ENCODE measurements at regions not wholly inside any gene's neighbourhood (a gene's known extent, or its start where the extent isn't known, plus 50 kb on each side); places are given as distances from the start of the nearest gene placed in this dataset.
"Not testable (repeated sequence)": the region's sequence is repeated elsewhere in the genome, so short reads cannot be mapped to it uniquely, and the experiment has no call there.

DNA sequence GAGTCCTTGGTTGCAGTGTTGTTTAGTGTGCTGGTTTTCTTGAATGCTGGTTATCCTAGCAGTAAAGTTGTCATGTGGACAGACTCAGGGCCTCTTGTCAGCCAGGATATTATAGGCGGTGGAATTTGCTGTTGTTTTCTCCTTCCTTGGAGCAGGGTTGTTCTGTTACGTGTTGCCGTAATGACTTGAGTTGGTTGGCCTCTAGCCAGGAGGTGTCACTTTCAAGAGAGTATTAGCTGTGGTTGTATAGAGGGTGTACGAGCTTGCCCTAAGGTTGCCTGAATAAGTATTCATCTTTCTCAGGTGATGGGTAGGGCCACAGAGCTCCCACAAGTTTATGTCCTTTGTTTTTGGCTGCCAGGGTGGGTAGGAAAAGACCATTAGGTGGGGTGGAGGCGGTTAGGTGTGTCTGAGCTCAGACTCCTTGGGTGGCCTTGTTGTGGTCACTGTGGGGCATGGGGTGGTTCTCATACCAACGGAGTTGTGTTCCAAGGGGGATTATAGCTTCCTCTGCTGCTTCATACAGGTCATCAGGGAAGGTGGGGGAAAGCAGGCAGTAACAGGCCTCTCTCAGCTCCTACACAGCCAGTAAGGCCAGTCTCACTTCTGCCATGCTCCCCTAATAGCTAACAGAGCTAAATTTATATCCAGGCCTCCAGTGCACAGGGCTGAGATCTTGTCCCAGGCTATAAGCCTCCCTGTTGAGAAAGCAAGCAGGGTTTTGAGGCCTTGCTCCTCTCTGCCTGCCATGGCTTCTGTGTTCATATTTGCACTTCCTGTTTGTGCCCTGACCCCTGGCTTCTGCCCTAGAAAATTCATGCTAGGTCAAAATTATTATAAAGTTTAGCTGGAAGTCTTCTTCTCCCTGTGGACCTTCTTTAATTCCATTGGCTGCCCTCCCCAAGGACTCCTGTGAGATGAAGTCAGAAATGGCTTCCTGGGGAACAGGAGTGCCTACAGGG, 594.7 kb downstream of the RAPGEF2 start:
- no peak for DNase-seq (ENCODE audit: extremely low read depth in 1 of 11, low read depth in 9 of 11, low spot score in 4 of 11)

DNA sequence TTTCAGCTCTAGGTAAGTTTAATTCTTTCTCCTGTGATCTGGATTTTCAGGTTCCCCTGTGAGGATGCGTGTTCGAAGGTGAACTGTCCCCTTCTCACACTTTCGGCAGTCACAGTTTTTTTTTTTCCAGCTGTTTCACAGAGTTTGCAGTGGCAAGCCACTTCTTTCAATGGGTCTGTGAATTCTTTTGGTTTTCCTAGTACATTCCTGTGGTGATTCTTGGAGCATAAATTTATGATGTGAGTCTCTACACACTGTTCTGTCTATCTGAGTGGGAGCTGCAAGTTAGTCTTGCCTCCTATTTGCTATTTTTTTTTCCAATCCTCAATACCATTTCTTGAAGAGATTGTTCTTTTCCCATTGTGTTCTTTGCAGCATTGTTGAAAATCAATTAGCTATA, 595.5 kb downstream of the RAPGEF2 start:
- no peak for DNase-seq (ENCODE audit: extremely low read depth in 1 of 11, low read depth in 9 of 11, low spot score in 4 of 11)

DNA sequence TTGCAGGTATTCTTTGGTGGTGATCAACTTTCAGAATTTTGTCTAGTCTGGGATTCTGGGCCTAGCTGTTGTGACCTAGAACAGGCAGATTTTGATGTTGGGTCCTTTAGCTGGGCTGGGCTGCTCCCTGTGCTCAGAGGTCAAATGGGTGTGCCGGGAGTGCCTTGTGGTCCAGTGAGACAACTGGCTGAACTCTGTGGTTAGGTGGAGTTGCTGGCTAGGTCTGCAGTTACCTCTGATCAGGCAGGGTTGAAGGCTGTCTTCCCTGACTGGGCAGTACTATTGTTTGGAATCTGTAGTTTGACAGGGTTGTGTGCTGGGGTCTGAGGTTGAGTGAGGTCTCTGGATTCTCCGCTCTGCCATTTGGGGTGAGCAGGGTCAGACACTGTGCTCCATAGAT, 599.3 kb downstream of the RAPGEF2 start:
- no peak for DNase-seq (ENCODE audit: extremely low read depth in 1 of 11, low read depth in 9 of 11, low spot score in 4 of 11)

DNA sequence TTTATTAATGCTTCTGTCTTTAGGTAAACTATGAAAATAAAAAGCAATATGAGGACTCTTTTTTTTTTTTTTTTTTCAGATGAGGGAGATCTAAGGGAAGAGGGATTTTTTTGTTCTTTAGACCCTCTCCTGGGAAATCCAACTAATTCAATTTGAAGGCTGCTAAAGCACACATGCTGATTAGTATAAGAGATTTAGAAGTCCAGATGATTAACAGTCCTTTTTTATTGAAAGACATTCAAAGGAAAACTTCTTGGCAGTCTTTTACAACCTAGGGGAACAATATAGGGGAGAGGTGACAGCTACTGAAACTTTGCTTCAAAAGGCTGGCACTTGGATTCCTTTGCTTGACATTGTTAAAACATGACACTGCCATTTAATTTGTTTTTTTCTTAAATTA, 602.5 kb downstream of the RAPGEF2 start:
- no peak for DNase-seq (ENCODE audit: extremely low read depth in 1 of 11, low read depth in 9 of 11, low spot score in 4 of 11)

DNA sequence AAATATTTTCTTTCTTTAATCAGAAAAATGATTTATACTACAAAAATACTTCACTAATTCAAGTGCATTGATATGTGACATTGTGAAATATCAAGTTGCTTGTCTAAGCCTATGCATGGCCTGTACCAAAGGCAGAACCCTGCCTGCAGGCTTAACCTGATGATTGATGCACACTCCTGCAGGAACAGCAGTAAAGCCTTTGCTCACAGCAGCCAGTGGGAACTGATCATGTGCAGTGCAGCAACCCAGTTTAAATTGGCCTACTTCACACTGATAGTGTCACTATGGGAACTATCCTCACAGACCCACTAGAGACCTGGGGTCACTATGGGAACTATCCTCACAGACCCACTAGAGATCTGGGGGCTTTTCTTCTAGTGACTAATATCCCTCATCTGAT, 603.8 kb downstream of the RAPGEF2 start:
- no peak for DNase-seq (ENCODE audit: extremely low read depth in 1 of 11, low read depth in 9 of 11, low spot score in 4 of 11)

DNA sequence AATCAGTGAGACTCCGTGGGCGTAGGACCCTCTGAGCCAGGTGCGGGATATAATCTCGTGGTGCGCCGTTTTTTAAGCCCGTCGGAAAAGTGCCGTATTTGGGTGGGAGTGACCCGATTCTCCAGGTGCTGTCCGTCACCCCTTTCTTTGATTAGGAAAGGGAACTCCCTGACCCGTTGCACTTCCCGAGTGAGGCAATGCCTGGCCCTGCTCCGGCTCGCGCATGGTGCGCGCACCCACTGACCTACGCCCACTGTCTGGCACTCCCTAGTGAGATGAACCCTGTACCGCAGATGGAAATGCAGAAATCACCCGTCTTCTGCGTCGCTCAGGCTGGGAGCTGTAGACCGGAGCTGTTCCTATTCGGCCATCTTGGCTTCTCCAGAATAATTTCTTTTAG, 612.3 kb downstream of the RAPGEF2 start:
- DNase-seq (ENCODE audit: extremely low read depth in 1 of 11, low read depth in 9 of 11, low spot score in 4 of 11): not testable (repeated sequence)

DNA sequence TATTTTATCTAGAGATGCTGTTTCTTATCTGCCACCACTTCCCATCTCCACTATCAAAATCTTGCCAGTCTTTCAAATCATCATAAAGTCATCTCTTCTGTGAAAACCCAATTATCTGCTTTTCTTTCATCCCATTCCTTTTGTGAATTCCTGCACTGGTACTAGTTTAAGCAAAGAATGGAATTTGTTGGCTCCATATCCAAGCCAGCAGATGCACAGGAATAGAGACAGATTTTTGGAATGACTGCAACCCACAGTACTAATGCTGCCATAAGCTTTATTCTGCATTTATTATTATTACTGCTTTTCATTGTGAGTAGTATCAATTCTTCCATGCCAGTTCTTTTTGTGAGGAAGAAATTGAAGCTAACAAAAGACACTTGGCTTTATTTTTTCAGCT, 616.7 kb downstream of the RAPGEF2 start:
- no peak for DNase-seq (ENCODE audit: extremely low read depth in 1 of 11, low read depth in 9 of 11, low spot score in 4 of 11)

DNA sequence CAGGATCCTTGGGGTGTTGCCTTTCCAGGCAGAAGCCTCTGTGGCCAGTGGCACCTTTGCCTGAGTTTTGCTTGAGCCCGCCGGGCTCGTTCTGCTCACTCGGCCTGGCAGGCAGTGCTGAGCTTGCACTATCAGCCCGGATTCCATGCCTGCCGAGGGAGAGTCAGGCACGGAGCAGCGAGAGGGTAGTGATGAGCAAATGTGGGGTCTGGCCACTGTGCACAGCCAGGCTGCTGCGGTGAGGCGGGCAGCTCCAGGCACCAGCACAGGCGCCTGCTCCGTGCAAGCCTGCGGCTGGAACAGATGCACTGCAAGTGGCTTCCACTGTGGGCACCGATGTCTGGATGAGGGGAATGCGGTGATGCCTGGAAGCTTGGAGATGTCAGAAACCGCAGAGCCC, 619.2 kb downstream of the RAPGEF2 start:
- no peak for DNase-seq (ENCODE audit: extremely low read depth in 1 of 11, low read depth in 9 of 11, low spot score in 4 of 11)

DNA sequence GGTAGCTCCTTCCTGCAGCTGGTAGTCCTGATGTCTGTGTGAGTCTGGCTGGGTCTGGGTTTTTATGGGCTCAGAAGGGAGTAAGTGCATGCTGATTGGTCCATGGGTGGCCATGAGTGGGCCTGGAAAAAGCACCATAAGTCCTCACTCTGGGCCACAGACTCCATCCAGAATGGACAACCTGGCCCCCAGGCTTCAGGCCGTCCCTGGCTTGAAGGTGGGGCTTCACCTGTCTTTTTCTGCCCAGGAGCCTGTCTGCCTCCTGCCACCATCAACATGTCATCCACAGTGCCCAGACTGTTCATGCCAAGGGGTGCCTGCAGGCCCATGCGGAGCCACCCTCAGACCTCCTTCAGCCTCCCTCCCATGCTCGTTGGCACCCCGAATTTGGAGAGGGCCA, 620.0 kb downstream of the RAPGEF2 start:
- no peak for DNase-seq (ENCODE audit: extremely low read depth in 1 of 11, low read depth in 9 of 11, low spot score in 4 of 11)

DNA sequence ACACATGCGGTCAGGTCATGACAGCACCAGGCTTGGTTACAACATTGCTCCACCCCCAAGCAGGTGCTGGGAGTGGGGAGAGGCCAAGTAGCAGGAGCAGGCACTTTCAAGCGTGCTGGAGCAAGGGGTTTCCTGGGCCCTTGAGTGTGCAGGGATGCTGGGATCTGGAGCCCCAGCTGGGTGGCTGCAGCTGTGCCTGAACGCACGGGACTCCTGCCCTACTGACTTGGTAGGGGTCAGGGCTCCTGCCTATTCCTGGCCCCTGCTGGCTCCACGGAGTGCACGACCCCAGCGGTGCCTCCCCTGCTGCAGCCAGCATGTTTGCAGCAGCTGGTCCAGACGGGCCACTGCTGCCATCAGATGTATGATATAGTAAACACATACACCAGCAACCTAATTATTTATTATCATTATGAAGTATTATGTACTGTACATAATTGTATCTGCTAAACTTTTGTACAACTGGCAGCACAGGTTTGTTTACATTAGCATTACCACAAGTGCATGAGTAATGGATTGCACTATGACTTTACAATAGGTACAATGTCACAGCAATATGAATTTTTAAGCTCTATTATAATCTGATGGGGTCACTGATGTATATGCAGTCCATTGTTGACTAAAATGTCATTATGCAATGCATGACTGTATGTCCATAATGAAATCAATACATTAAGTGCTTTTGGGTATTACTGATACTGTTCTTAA, 620.6 kb downstream of the RAPGEF2 start:
- DNase-seq (ENCODE audit: extremely low read depth in 1 of 11, low read depth in 9 of 11, low spot score in 4 of 11): no peak

DNA sequence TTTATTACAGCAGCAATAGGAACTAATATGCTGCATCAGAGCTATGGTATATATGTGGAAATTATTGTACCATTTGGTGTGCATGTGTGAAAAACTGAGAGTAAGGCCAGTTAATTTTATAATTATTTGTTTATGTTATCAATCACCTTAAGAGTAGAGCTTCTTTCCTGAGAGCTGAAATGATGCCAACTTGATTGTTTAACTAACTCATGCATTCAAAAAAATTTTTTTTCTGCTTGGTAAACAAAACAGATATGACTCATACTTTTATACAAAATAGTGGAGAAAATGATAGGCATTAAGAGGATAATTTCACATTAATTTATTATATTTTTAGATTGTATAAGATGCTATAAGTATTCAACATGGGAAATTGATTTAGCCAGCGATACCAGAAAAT, 622.7 kb downstream of the RAPGEF2 start:
- DNase-seq (ENCODE audit: extremely low read depth in 1 of 11, low read depth in 9 of 11, low spot score in 4 of 11): no peak

DNA sequence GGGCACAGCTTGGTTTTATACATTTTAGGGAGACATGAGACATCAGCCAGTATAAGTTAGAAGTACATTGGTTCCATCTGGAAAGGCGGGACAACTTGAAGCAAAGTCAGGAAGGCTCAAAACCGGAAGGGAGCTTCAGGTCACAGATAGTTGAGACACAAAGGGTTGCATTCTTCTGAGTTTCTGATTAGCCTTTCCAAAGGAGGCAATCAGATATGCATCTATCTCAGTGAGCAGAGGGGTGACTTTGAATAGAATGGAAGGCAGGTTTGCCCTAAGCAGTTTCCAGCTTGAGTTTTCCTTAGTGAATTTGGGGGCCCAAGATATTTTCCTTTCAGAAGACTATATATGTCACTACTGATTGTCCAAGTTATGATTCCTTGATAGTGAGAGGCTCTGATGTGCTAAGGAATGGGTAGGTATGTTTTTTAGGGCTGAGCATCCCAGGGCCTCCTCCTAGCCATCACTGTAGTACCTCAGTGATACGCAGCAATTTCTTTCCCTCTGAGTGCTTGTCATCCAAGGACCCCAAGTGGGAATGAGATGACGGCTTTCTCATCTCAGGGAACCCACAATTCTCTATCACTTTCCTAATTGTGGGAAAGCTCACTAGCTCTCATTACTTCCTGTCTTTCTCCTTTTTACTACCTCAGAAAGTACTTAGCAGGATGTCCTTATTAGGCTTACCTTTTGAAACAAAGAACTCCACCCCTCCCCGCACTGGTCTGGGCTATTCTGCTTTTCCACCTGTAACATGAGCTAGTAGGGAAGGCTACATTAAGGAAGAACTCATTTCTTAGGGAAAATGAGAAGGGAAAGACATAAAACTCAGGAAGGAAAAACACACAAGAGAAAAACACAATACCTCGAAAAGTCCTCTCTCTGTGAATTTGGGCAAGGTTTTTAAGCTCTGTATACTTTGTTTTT, 632.7 kb downstream of the RAPGEF2 start:
- no peak for DNase-seq (ENCODE audit: extremely low read depth in 1 of 11, low read depth in 9 of 11, low spot score in 4 of 11)

DNA sequence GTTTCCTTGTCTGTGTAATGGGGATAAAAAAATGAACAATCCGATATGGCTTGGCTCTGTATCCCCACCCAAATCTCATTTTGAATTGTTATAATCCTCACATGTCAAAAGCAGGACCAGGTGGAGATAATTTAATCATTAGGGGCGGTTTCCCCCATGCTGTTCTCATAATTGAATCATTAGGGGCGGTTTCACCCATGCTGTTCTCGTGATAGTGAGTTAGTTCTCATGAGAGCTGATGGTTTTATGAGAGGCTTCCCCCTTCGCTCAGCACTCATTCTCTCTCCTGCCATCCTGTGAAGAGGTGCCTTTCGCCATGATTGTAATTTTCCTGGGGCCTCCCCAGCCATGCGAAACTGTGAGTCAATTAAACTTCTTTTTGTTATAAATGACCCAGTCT, 633.5 kb downstream of the RAPGEF2 start:
- no peak for DNase-seq (ENCODE audit: extremely low read depth in 1 of 11, low read depth in 9 of 11, low spot score in 4 of 11)

DNA sequence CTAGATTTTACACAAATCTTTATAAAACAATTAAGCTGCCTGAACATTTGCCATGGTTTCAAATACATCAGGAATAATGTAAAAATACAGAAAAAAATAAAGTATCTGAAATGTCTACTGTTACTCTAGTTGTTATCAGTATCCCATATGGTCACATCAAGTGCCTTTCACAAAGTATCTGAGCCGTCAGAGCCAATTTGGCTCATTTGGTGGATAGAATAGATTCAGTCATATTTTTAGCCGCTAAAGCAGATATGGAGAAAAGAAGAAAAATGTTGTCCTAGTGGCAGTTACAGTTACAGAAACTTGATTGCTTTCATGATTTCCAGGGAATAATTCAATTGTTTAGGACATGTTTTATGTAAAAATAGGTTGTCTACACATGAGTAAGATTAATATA, 641.1 kb downstream of the RAPGEF2 start:
- DNase-seq (ENCODE audit: extremely low read depth in 1 of 11, low read depth in 9 of 11, low spot score in 4 of 11): no peak

DNA sequence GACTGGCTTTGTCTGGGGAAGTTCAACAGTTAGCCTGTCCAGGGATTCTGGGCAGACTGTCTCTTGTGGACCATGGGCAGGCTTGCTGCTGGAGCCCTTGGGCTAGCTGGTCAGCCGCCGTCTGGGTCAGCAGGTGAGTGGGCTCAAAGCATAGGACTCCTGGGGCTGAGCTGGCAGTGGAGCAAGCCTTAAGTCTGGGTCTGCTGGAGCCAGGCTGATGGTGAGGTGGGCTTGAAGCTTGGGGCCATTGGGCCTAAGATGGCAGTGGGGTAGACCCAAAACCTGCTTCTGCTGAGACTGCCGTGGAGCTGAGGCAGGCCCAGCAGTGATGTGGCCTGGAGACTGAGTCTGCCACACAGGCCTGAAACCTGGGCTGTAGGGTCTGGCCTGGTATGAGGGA, 645.1 kb downstream of the RAPGEF2 start:
- DNase-seq (ENCODE audit: extremely low read depth in 1 of 11, low read depth in 9 of 11, low spot score in 4 of 11): no peak

DNA sequence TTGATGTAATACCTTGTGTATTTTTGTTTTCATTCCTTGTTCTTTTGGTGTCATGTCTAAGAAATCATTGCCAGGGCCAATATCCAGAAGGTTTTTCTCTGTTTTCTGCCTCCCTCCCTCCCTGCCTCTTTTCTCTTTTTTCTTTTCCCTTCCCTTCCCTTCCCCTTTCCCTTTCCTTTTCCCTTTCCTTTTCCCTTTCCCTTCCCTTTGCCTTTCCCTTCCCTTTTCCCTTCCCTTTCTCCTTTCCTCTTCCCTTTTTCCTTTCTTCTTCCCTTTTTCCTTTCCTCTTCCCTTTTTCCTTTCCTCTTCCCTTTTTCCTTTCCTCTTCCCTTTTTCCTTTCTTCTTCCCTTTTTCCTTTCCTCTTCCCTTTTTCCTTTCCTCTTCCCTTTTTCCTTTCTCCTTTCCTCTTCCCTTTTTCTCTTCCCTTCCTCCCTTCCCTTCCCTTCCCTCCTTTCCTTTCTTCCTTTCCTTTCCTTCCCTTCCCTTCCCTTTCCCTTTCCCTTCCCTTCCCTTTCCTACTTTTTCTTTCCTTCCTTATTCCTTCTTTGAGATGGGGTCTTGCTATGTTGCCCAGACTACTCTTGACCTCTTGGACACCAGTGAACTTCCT, 646.1 kb downstream of the RAPGEF2 start:
- no peak for DNase-seq (ENCODE audit: extremely low read depth in 1 of 11, low read depth in 9 of 11, low spot score in 4 of 11)

DNA sequence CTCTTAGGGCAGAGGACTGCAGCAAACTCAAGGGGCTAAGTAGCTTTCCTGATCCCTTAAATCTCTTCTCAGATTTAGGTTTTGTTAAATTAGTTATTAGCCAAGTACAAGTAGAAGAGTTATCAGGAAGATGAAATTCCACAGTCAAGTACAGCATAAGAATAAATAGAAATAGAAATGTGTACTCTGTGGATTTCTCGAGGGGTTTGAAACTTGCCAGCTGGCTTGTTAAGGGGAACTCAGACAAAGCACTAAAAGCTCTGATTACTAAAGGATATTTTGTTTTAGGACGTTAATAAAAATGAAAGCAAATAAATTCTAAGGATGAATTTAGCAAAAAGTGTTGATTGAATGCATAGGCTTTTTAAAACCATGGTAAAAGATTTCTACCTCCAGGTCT, 654.6 kb downstream of the RAPGEF2 start:
- DNase-seq (ENCODE audit: extremely low read depth in 1 of 11, low read depth in 9 of 11, low spot score in 4 of 11): peak in 3 of 11 donors; percentile 17 to 28 (median 20)

DNA sequence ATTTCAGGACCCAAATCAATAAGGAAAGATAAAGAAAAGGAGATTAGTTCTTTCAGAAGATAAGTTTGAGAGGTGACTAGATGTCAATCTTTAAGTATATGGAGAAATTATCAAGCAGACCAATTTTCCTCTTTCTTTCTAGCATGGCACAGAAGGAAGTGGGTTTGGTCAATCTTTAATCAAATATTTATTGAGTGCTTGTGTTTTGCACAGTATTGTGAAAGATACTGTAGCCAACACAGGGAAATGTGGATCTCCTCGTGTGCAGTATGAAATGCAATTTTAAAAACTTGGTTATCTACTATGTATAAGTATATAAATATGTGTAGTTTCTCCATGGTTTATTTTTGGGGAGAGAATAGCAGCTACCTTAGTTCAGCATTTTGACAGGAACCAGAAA, 655.2 kb downstream of the RAPGEF2 start:
- no peak for DNase-seq (ENCODE audit: extremely low read depth in 1 of 11, low read depth in 9 of 11, low spot score in 4 of 11)

DNA sequence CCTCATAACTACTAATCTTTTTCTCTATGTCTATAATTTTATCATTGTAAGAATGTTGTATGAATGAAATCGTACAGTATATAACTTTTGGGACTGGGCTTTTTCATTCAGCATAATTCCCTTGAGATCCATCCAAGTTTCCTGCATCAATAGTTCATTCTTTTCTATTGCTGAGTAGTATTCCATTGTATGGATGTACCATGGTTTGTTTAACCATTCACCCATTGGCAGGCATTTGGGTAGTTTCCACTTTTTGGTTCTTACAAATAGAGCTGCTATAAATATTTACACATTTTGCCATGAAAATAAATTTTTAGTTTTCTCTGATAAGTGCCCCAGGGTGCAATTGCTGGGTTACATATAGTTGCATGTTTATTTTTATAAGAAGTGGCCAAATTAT, 659.8 kb downstream of the RAPGEF2 start:
- no peak for DNase-seq (ENCODE audit: extremely low read depth in 1 of 11, low read depth in 9 of 11, low spot score in 4 of 11)
